ENCODE measurements at regions not wholly inside any gene's neighbourhood (a gene's known extent, or its start where the extent isn't known, plus 50 kb on each side); places are given as distances from the start of the nearest gene placed in this dataset.

DNA sequence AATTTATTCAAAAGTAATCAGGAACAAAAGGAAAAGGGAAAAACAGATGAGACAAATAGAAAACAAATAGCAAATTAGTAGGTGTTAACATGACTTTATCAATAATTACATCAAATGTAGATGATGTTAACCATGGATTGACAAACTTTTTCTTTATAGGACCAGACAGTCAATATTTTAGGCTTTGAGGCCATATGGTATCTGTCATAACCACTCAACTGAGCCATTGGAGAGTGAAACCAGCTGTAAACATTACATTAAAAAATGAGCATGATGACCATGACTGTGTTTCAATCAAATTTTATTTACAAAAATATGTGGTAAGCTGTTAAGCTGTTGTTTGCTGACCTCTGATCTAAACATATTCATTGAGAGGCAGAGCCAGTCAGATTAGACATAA lies 118.5 kb upstream of the NWD2 start:
- Histone ChIP-seq H4K20me1 (ENCODE audit: insufficient read depth, low read length) (no peaks in the 10 kb centered on the region), H3K9ac (ENCODE audit: low read length) (no peak overlapping the region), H3K36me3 (replicated peaks; ENCODE audit: low read depth, low read length) (no peaks in the 10 kb centered on the region), H3K27me3 (ENCODE audit: low read depth, low read length) (no peaks in the 10 kb centered on the region), H3K27ac (ENCODE audit: low read length) (no peak overlapping the region), H3K79me2 (ENCODE audit: low read length) (no peaks in the 10 kb centered on the region), H3K4me2 (ENCODE audit: low read length) (no peak overlapping the region), H3K4me1 (ENCODE audit: low read length) (no peaks in the 10 kb centered on the region), H3K4me3 (ENCODE audit: low read length) (no peak overlapping the region), H3K9me3 (ENCODE audit: insufficient read depth, low read length) (no peaks in the 10 kb centered on the region), H2AFZ (ENCODE audit: low read depth, low read length) (no peak overlapping the region)
- TF ChIP-seq CTCF (IDR thresholded peaks at IDR 0.05; ENCODE audit: low read depth, low read length) (no peak), EZH2phosphoT487 (IDR thresholded peaks at IDR 0.05; ENCODE audit: low read depth) (no peak)

GRCh38 chr4:37130465-37130864 lies 114.1 kb upstream of the NWD2 start:
- no peaks in the 10 kb centered on the region for H3K36me3 ChIP-seq (replicated peaks; ENCODE audit: low read depth, low read length)
- TF ChIP-seq EZH2phosphoT487 (IDR thresholded peaks at IDR 0.05; ENCODE audit: low read depth), result no peak
- TF ChIP-seq CTCF (IDR thresholded peaks at IDR 0.05; ENCODE audit: low read depth, low read length), result no peak
- no peak overlapping the region for H2AFZ ChIP-seq (ENCODE audit: low read depth, low read length)
- H3K9ac ChIP-seq (ENCODE audit: low read length), result no peak overlapping the region
- H3K27ac ChIP-seq (ENCODE audit: low read length), result no peak overlapping the region
- H3K4me2 ChIP-seq (ENCODE audit: low read length), result no peak overlapping the region
- H4K20me1 ChIP-seq (ENCODE audit: insufficient read depth, low read length), result no peaks in the 10 kb centered on the region
- H3K79me2 ChIP-seq (ENCODE audit: low read length), result no peaks in the 10 kb centered on the region
- H3K4me3 ChIP-seq (ENCODE audit: low read length), result no peak overlapping the region
- H3K27me3 ChIP-seq (ENCODE audit: low read depth, low read length), result no peaks in the 10 kb centered on the region
- no peaks in the 10 kb centered on the region for H3K9me3 ChIP-seq (ENCODE audit: insufficient read depth, low read length)
- peaks cover 4% of the 10 kb centered on the region for H3K4me1 ChIP-seq (ENCODE audit: low read length)

GRCh38 chr4:37132351-37132974 lies 112.1 kb upstream of the NWD2 start:
- TF ChIP-seq CTCF (IDR thresholded peaks at IDR 0.05; ENCODE audit: low read depth, low read length) (no peak), EZH2phosphoT487 (IDR thresholded peaks at IDR 0.05; ENCODE audit: low read depth) (no peak)
- Histone ChIP-seq H3K9ac (ENCODE audit: low read length) (no peak overlapping the region), H3K4me1 (ENCODE audit: low read length) (peaks cover 24% of the 10 kb centered on the region), H4K20me1 (ENCODE audit: insufficient read depth, low read length) (no peaks in the 10 kb centered on the region), H3K4me3 (ENCODE audit: low read length) (no peak overlapping the region), H3K4me2 (ENCODE audit: low read length) (no peak overlapping the region), H3K27ac (ENCODE audit: low read length) (no peak overlapping the region), H3K9me3 (ENCODE audit: insufficient read depth, low read length) (no peaks in the 10 kb centered on the region), H2AFZ (ENCODE audit: low read depth, low read length) (no peak overlapping the region), H3K36me3 (replicated peaks; ENCODE audit: low read depth, low read length) (no peaks in the 10 kb centered on the region), H3K27me3 (ENCODE audit: low read depth, low read length) (no peaks in the 10 kb centered on the region), H3K79me2 (ENCODE audit: low read length) (no peaks in the 10 kb centered on the region)

DNA sequence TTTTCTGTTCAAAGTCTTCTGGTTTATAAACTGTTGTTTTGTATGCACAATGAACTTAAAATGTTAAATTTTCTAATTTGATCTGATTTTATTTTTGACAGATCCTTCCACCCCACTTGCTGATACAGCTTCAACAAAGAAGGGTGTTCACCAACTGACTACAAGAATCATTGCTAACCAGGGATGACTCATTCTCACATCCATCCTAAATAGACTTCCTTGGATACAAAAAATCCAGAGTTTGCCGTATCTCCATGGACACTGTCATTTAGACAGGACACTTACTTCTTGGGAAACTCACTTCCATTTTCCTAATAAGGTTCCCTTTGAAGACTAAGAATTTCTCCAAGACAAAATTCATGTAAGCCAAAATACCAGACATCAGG lies 111.6 kb upstream of the NWD2 start:
- no peaks in the 10 kb centered on the region for H3K79me2 ChIP-seq (ENCODE audit: low read length)
- no peak overlapping the region for H3K4me2 ChIP-seq (ENCODE audit: low read length)
- H2AFZ ChIP-seq (ENCODE audit: low read depth, low read length), result no peak overlapping the region
- H3K4me3 ChIP-seq (ENCODE audit: low read length), result no peak overlapping the region
- H3K9ac ChIP-seq (ENCODE audit: low read length), result no peak overlapping the region
- H4K20me1 ChIP-seq (ENCODE audit: insufficient read depth, low read length), result no peaks in the 10 kb centered on the region
- no peak overlapping the region for H3K27ac ChIP-seq (ENCODE audit: low read length)
- peaks cover 29% of the 10 kb centered on the region for H3K4me1 ChIP-seq (ENCODE audit: low read length)
- no peaks in the 10 kb centered on the region for H3K9me3 ChIP-seq (ENCODE audit: insufficient read depth, low read length)
- H3K36me3 ChIP-seq (replicated peaks; ENCODE audit: low read depth, low read length), result no peaks in the 10 kb centered on the region
- H3K27me3 ChIP-seq (ENCODE audit: low read depth, low read length), result no peaks in the 10 kb centered on the region
- TF ChIP-seq CTCF (IDR thresholded peaks at IDR 0.05; ENCODE audit: low read depth, low read length) (no peak), EZH2phosphoT487 (IDR thresholded peaks at IDR 0.05; ENCODE audit: low read depth) (no peak)
